WTC11 (cell line): ENCODE measurements at regions not wholly inside any gene's neighbourhood (a gene's known extent, or its start where the extent isn't known, plus 50 kb on each side); places are given as distances from the start of the nearest gene placed in this dataset.

Experiments used
- CTCF ChIP-seq: fragments of 200-600 bp; IDR thresholded peaks from 2 replicates; pipeline ENCODE4 v1.8.0; 2022; ENCODE audit warnings: antibody characterized with exemption
- IRF1 ChIP-seq: sonication (generic); formaldehyde crosslinking; IDR thresholded peaks from 2 replicates; pipeline ENCODE4 v1.8.0; 2023; ENCODE audit warnings: missing genetic modification reagents
- JUN ChIP-seq: sonication (generic); formaldehyde crosslinking; IDR thresholded peaks from 2 replicates; pipeline ENCODE4 v1.8.0; 2023; ENCODE audit warnings: mild to moderate bottlenecking, missing genetic modification reagents
- TCF7 ChIP-seq: sonication (generic); formaldehyde crosslinking; IDR thresholded peaks from 2 replicates; pipeline ENCODE4 v1.8.0; 2022; ENCODE audit warnings: mild to moderate bottlenecking, low read depth, missing genetic modification reagents, moderate library complexity

GRCh38 chr16:6955303-6955702, 377.3 kb upstream of the RBFOX1 start:
- TF ChIP-seq CTCF (no peak), TCF7 (no peak), JUN (CRISPR knock-in tag) (no peak), IRF1 (CRISPR knock-in tag) (no peak)
